HG03135 (cell line): ENCODE measurements at regions not wholly inside any gene's neighbourhood (a gene's known extent, or its start where the extent isn't known, plus 50 kb on each side); places are given as distances from the start of the nearest gene placed in this dataset.

ENCODE experiments used
- ATAC-seq: cut with Tn5 transposase; IDR thresholded peaks from one replicate; pipeline ENCODE4 v1.9.1; 2021; ENCODE audit warnings: mild to moderate bottlenecking, moderate library complexity; ENCODE audit not compliant: unreplicated experiment

DNA sequence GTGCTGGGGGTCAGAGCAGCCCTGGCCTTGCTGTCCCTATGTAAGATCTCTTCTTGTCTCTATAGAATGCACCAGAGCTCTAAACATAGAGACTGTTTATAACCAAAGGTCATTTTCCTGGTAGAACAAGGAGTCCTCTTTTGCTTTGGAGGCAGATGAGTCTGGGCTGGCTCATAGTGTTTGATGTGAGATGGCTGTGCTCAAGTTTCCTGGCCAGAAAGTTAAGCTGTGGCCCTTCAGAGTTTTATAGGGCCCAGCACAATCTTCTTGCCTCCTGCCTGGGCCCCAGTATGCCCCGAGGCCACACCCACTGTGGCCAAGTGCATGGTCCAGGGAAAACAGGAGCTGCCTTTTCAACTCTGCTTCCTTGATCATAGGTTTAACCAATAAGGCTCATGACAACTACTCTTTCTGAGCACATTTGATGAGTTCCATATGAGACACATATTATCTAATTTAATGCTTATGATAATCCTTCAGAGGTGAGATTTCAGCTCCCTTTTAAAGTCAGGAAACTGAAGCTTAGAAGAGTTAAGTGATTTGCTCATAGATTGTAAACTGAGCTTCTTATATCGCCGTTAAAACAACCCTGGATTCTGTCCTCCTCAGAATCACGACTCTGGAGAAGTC is 66.3 kb downstream of the MYCN start:
- no peak for ATAC-seq

DNA sequence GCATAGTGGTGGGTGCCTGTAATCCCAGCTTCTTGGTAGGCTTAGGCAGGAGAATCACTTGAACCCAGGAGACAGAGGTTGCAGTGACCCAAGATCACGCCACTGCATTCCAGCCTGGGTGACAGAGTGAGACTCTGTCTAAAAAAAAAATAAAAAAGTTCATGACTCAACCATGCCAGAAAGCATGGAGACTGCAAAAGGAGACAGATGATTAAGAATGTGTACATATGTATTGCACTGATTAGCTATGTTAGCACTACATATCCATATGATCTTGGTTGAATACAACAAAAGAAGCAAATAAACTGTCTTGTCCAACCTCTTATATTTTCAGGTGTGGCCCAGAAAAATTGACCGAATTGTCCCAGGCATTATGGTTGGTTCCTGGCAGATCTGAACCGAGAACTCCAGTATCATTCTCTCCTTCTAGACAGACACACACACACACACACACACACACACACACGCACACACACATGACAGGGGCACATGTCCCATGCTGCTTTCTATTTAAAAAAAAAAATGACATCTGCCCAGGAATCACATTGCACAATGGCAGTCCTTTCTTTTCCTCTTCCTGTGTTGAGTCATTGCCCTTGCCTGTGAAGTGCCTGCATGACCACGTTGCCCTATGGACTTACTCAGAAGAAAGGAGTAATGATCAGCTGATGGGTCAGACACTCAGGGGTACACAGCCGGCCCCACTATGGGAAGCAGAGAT is 65.6 kb downstream of the MYCN start:
- ATAC-seq = no peak

DNA sequence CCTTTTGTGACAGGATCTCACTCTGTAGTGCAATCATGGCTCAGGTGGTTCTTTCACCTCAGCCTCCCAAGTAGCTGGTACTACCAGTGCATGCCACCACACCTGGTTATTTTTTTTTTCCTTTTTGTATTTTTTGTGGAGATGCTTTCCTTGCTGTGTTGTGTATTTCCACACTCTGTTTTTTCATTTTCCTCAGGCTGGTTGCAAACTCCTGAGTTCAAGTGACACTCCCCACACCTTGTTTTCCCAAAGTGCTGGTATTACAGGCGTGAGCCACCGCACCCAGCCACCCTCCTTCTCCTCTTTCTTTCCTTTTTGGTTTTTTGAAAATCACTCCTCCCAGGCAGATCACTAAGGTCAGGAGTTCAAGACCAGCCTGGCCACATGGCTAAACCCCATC is 65.0 kb downstream of the MYCN start:
- ATAC-seq = no peak

DNA sequence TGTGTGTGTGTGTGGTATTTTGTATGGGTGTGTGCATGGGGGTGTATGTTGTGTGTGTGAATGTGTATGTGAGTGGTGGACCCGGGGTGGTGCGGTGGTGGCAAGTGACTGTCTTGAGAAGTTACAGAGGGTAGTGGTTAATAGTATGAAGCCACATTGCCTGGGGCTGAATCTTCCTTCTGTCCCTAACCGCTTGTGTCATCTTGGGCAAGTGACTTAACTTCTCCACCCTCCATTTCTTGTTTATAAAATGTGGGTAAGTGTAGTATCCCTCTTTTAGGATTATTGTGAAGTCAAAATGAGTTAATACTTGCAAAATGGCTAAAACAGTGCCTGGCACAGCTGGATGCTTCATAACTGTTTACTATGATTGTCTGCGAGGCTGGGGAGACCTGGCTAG is 63.5 kb downstream of the MYCN start:
- no peak for ATAC-seq

DNA sequence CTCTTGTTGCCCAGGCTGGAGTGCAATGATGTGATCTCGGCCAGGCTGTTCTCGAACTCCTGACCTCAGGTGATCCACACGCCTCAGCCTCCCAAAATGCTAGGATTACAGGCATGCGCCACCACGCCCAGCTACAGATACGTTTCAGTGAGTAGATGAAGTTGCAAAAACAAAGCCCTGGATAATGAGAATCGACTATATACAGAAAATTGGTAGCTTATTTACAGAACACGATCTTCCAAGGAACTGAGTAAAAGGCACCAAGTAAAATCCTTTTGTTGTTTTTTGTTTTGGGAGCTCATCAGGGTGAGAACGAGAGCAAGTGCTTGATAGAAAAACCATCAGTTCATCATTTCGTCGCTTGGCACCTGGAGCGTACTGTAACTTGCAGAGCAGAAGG is 62.8 kb downstream of the MYCN start:
- no peak for ATAC-seq

DNA sequence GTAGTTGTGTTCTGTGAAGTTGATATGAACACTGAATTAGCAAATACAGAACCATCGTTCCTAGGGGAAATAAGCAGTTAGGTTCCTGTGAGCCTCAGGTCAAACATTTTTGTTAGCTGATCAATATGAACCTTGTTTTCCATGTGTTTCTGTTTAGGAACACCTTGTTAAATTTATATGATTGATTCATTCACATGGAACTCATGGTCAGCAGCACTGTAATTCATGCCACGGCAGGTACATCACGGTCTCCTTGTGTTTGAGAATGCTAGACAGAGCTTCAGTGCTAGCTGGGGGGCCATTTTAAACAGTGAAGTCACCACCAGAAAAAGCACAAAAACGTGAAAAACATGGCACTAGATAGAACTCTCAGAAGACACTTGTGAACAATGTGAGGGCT is 62.2 kb downstream of the MYCN start:
- ATAC-seq = no peak

DNA sequence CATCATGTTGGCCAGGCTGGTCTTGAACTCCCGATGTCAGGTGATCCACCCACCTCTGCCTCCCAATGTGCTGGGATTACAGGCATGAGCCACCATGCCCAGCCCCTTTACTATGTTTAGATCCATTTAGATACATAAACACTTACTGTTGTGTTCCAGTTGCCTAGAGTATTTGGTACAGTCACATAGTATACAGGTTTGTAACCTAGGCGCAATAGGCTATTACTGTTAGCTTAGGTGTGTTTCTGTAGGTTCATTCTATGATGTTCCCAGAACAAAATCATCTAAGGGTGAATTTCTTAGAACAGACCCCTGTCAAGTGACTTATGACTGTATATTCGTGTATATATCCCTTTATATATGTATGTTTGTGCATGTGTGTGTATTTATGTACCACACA is 61.8 kb downstream of the MYCN start:
- no peak for ATAC-seq

DNA sequence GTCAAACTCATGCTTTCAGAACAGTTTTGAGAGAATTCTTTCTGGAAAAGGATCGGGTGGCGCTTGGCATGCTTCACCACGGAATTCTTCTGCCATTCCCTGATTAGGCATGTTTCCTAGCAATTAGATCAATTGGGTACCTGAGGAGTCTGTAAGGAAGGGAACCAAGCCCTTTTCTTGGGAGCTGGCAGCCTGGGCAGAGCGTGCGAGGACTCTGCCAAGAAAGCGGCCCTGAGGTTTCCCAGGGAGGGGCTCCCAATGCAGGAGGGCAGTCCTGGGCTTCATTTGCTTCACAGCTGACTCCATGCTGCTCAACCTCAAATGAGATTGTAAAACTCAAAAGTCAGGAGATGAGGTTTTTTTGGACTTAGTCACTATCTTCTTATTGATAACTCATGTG is 60.3 kb downstream of the MYCN start:
- no peak for ATAC-seq

DNA sequence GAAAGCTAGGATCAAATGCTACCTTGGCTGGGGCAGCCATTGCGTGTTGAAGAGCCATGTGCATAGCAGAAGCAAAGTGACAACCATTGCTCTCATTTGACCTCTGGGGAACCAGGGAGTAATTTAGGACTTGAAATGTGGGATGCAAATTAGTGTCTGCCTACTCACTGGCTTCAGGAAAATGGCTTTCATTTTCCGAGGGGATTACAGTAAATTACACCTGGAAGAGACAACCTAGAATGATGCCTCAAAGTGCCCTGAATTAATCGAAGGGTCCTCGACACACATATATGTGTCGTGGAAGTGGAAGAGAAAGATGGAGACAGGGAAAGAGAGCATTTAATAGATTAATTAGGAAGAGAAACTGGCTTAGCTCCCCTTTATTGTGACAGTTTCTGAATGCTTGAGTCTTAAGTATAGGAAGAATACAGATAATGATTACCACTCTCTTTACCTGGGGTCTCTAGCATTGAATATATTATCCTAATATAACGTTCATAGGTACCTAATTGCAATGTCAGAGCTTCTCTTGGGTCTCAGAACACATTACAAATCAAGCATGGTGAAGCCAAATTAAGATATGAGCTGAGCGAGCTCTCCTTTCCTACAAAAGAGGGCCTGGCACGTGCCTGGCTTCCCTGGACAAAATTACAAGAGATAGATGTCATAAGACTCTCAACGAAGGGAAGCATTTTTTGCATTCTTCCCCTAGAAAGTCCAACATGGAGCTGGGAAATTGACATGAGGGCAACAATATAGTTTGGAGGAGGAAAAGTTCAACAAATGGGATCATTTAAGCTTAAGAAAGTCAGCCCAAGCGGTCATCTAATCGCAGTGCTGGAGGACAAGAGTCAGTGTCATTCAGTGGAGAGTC is 59.5 kb downstream of the MYCN start:
- ATAC-seq = no peak

DNA sequence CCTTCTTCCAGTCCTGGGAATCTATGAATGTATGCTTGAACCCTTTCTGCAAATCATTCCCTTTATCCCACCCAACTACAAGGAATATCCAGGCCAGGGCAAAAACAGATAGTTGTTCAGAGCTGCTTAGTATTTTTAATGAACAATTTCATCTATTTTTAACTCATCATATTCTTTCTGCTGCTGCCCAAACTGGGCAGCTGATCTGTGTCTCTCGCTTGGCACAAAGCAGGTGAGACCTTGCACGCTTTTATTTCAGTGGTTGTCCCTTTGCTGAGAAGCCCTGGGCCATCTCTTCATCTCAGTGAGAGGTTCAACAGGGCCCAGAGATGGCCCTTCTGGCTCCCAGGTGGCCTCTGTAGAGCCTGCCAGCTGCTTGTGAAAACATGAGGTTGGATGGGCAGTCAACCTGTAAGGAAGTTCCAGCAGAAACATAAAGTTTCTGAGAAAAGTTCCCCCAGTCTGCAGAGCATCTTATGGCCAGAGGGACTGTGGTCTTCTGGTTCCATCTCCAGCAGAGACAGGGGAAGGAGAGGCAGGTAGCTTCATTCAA is 57.5 kb downstream of the MYCN start:
- no peak for ATAC-seq

DNA sequence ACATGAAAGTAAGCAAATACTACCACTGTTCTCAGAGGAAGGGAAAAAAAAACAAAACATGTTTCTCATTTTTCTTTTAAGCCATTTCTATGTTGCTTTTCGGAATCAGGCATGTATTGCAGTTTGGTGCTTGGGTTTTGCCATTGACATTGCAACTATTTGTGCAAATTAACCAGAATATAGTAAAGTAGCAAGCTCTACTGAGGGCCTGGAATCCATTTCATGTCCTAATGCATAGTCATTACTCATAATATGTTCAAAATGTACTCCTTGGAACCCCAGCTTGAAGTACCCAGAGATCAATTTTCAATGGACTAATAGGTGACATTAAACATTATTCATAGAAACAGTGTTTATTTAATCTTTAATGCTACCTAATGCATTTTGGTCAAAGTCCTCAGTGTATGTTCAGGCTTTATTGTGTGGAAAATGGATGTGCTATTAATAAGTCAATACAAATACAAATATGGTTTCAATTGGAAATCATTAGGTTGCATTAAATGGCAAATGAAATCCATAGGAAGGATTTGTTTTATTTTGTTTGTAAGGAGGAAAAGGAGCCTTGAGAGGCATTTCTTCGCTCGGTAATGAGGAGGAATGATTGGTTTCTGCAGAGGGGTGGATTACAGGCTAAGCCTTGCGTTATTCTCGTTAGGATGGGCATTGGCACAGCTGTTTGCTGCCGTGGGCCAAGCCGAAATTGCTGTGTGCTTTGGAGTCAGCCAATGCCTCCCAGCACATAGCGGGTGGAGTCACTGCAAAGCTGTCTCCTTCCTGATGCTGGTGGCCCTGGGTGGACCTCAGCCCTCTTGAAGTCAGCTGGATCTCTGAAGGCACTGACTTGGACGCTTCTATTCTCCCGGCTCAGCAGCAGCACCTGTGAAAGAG is 56.4 kb downstream of the MYCN start:
- no peak for ATAC-seq
